Stimulated activated memory B cell treated with anti-CD40 and anti-IgM and Interleukin-4, amounts not matched to agents 10 μg/mL and 1 μg/mL and 100 μg/mL, for 72 hours (primary cell): ENCODE measurements at regions not wholly inside any gene's neighbourhood (a gene's known extent, or its start where the extent isn't known, plus 50 kb on each side); places are given as distances from the start of the nearest gene placed in this dataset.
A peak's percentile ranks its signal among the peaks of the same experiment; 100 is the strongest.

ENCODE experiments used
- ATAC-seq: fragments of 150-1000 bp; cut with Tn5 transposase; 2 replicates; pipeline ENCODE4 v1.10.0; 2021
- H3K27ac Mint-ChIP-seq: one replicate; pipeline ENCODE4 v1.8.0; 2022; ENCODE audit warnings: mild to moderate bottlenecking, mixed read lengths
- H3K27me3 Mint-ChIP-seq: one replicate; pipeline ENCODE4 v1.8.0; 2022; ENCODE audit warnings: mixed read lengths
- H3K36me3 Mint-ChIP-seq: one replicate; pipeline ENCODE4 v1.8.0; 2022; ENCODE audit warnings: mixed read lengths
- H3K4me1 Mint-ChIP-seq: one replicate; pipeline ENCODE4 v1.8.0; 2022; ENCODE audit warnings: mixed read lengths
- H3K4me3 Mint-ChIP-seq: one replicate; pipeline ENCODE4 v1.8.0; 2022; ENCODE audit warnings: mild to moderate bottlenecking, moderate library complexity, mixed read lengths
- H3K9me3 Mint-ChIP-seq: one replicate; pipeline ENCODE4 v1.8.0; 2022; ENCODE audit warnings: mixed read lengths

DNA sequence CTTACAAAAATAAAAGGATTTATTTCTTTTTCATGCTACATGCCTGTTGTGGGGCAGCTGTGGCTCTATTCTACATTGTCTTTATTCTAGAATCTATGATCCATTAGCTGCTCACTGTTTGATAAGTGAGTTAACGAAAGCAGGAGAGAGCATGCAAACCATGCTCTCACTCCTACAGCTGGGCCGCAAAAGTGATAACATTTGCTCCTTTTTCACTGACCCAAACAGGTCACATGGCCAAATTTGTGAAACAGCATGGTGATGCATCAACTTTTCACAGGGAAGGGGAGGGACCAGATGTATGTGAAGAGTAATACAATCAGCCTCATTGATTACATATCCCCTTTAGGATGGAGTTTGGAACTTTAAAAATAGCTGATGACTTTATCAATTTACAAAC, 456.9 kb upstream of the SYT1 start:
- Mint-ChIP-seq H3K9me3 (peaks cover 2% of the 10 kb centered on the region), H3K36me3 (no peaks in the 10 kb centered on the region), H3K4me1 (no peaks in the 10 kb centered on the region), H3K27ac (no peak overlapping the region), H3K4me3 (no peak overlapping the region), H3K27me3 (no peaks in the 10 kb centered on the region)
- ATAC-seq, result no peak

DNA sequence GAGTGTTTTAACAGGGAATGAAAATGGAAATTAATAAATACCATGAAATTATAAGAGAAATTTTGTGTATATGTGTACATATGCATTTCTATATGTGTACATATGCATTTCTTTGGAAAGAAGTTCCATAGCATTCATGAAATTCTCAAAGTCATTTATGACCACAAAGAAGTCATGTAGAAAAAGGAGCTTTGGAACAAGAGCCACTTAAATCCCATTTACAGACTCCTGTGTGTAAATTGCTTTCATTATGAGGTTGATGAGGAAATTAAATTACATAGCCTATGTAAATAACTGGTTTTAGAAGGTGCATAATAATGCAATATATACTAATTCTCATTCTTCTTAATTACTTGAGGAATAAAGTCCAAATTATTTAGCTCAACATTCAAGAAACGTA, 450.5 kb upstream of the SYT1 start:
- peaks cover 2% of the 10 kb centered on the region for H3K9me3 Mint-ChIP-seq
- H3K27ac Mint-ChIP-seq, result no peak overlapping the region
- H3K4me1 Mint-ChIP-seq, result no peaks in the 10 kb centered on the region
- no peaks in the 10 kb centered on the region for H3K27me3 Mint-ChIP-seq
- no peak for ATAC-seq
- H3K36me3 Mint-ChIP-seq, result no peaks in the 10 kb centered on the region
- H3K4me3 Mint-ChIP-seq, result no peak overlapping the region

DNA sequence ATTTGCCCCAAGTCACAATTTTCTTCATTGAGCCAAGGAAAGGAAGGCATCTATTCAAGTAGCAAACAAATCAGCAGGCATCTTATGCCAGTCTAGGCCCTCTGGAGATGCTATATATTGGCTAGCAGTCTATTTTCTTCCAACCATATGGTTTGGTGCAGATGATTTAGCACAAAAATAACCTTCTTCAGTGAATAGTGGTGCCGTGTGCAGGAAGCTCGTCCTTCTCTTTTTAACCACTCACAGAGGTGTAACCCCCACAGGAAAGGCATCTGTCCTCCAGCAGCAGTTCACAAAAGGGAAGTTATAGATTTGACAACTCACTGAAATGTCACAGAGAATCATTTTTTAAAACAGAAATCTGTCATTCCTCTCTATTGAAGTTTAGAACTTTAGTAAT, 445.7 kb upstream of the SYT1 start:
- no peak for ATAC-seq
- Mint-ChIP-seq H3K4me3 (no peak overlapping the region), H3K27ac (no peak overlapping the region), H3K9me3 (no peaks in the 10 kb centered on the region), H3K27me3 (no peaks in the 10 kb centered on the region), H3K4me1 (no peaks in the 10 kb centered on the region), H3K36me3 (no peaks in the 10 kb centered on the region)

DNA sequence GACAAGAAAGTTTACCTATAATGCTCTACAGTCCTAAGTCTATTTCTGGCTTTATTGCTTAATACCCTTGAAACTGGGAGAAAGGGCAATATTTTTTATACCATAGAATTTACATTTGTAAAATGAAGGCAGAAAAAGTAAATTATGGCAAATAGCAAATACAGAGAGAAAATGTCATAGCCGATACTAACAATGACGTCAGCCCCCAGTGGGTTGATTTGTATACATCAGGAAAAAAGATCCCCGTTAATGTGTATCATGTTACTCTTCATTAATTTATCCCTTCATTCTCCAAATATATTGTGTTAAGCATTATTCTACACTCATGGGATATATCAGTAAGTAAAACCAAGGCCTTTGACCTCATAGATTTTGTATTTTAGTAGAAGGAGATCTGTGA, 445.1 kb upstream of the SYT1 start:
- H3K27ac Mint-ChIP-seq, result no peak overlapping the region
- ATAC-seq, result no peak
- H3K4me3 Mint-ChIP-seq, result no peak overlapping the region
- H3K27me3 Mint-ChIP-seq, result no peaks in the 10 kb centered on the region
- no peaks in the 10 kb centered on the region for H3K9me3 Mint-ChIP-seq
- H3K4me1 Mint-ChIP-seq, result no peaks in the 10 kb centered on the region
- no peaks in the 10 kb centered on the region for H3K36me3 Mint-ChIP-seq

DNA sequence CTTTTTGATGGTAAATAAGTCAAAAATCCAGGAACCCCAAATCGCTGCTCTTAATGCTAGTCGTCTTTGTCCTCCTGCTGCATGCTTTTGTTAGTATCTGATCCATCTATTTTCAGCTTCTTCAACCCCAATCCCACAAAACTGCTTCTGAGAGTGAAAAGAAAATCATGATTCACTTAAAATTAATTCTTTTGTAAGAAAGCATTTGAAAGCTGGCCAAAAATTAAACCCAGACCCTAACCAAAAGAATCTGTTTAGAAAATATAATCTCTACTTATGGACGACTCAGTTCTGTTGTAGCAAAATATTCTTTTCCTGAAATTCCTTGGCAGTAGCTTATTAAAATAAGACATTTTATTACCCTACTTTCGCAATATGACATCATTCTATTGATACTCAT, 443.6 kb upstream of the SYT1 start:
- no peaks in the 10 kb centered on the region for H3K36me3 Mint-ChIP-seq
- no peak overlapping the region for H3K27ac Mint-ChIP-seq
- ATAC-seq, result no peak
- H3K9me3 Mint-ChIP-seq, result no peaks in the 10 kb centered on the region
- no peak overlapping the region for H3K4me3 Mint-ChIP-seq
- H3K27me3 Mint-ChIP-seq, result no peaks in the 10 kb centered on the region
- no peaks in the 10 kb centered on the region for H3K4me1 Mint-ChIP-seq

DNA sequence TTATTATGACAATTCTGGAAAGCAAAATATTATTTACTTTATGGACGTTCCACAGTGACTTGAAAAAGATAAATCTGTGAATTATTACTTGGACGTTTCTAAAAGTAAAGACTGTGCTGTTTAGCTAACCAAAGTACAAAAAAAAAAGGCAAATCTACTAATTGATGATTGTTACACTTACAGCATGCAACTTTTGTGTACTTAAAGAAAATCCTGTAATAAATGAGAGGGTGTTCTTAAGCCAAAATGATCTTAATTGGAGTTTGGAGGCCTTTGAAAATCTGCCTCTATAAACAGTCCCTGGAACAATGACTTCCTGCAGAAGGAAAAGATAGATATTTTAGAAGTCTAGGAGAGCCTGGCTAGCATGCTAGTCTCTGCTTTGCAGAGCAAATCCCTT, 434.0 kb upstream of the SYT1 start:
- Mint-ChIP-seq H3K9me3 (peaks cover 10% of the 10 kb centered on the region), H3K36me3 (no peaks in the 10 kb centered on the region), H3K4me1 (no peaks in the 10 kb centered on the region), H3K4me3 (no peak overlapping the region), H3K27ac (no peak overlapping the region), H3K27me3 (no peaks in the 10 kb centered on the region)
- no peak for ATAC-seq

DNA sequence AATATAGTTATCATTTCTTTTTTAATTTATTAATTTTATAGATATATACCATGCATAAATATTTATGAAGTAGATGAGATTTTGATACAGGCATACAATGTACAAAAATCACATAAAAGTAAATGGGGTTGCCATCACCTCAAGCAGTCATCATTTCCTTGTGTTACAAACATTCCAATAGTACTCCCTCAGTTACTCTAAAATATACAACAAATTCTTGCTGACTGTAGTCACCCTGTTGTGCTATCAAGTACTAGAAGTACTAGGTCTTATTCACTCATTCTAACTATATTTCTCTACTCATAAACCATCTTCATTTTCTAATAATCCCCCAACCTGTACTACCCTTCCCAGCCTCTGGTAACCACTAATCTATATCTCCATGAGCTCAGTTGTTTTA, 432.6 kb upstream of the SYT1 start:
- no peak for ATAC-seq
- H3K36me3 Mint-ChIP-seq, result no peaks in the 10 kb centered on the region
- no peak overlapping the region for H3K4me3 Mint-ChIP-seq

DNA sequence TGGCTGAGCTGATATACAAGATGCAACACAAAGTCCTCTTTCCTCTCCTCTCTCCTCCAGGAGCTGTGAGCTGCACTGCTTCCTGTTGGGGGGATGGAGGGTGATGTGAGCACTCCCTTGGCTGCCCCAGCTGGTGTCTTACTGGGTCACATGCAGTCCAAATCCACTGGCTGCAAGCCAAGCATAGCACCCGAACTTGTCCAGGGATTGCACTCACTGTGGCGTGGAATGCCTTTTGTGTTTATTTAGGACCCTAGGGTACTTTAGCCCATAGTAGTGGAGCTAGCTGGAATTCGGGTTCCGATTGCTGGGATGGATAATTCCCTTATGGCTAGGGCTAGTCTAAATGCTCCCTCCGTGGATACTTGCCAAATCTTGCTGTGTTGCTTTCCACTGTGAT, 424.9 kb upstream of the SYT1 start:
- Mint-ChIP-seq H3K4me1 (no peaks in the 10 kb centered on the region), H3K27ac (no peak overlapping the region), H3K9me3 (peaks cover 8% of the 10 kb centered on the region), H3K4me3 (no peak overlapping the region), H3K36me3 (no peaks in the 10 kb centered on the region), H3K27me3 (no peaks in the 10 kb centered on the region)
- ATAC-seq, result no peak

More for the DNA sequence above, 432.6 kb upstream of the SYT1 start:
- Mint-ChIP-seq H3K9me3 (peaks cover 10% of the 10 kb centered on the region), H3K27me3 (no peaks in the 10 kb centered on the region), H3K27ac (no peak overlapping the region), H3K4me1 (no peaks in the 10 kb centered on the region)

DNA sequence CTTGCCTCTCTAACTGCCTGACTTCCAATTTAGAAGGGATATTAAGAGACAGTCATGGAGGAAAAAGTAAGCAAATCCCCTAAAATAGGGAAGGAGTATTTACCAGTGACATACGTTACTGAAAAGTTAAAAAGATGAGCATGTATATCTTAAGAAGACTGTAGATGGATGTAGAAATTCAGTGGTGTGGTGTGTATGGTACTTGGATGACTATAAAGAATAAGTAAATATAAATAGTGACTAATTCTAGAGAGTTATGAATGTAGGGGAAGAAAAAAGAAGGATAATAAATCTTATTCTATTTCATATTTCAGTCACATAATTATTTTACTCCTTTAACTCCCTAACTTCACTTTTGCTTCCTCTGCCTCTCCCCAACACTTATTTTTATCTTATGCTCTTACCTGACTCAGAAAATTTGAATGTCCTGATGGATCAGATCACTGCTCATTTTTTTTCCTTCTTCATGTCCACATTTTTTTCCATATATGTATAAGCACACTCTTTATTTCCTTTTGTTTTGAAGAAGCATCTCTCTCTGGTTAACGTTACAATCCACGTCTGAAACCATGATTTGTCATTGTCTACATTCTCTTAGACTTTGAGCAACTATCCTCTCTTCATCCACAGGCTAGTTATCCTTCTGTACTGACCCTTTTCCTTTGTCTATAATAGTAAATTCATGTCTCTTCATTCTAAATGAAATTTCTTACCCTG, 422.7 kb upstream of the SYT1 start:
- Mint-ChIP-seq H3K4me1 (no peaks in the 10 kb centered on the region), H3K36me3 (no peaks in the 10 kb centered on the region), H3K9me3 (peaks cover 8% of the 10 kb centered on the region), H3K27ac (no peak overlapping the region), H3K4me3 (no peak overlapping the region), H3K27me3 (no peaks in the 10 kb centered on the region)
- ATAC-seq, result no peak

DNA sequence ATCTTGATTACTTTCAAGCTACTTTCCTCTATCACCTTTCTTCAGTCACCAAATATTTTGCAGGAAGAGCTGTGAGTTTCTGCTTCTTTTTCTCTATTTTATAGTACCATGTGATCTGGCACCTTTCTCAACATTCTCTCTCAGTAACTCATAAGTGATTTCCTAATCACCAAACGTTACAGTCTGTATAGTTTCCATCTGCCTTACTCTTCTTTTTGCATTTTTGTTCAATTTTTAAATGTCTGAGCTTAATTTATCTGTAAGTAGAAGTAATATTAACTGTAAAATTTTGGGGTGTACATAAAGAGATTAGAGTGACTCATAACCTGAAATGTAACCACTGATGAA, 422.1 kb upstream of the SYT1 start:
- Mint-ChIP-seq H3K4me3 (no peak overlapping the region), H3K36me3 (no peaks in the 10 kb centered on the region), H3K27me3 (no peaks in the 10 kb centered on the region), H3K4me1 (no peaks in the 10 kb centered on the region), H3K27ac (no peak overlapping the region), H3K9me3 (peaks cover 4% of the 10 kb centered on the region)
- no peak for ATAC-seq

DNA sequence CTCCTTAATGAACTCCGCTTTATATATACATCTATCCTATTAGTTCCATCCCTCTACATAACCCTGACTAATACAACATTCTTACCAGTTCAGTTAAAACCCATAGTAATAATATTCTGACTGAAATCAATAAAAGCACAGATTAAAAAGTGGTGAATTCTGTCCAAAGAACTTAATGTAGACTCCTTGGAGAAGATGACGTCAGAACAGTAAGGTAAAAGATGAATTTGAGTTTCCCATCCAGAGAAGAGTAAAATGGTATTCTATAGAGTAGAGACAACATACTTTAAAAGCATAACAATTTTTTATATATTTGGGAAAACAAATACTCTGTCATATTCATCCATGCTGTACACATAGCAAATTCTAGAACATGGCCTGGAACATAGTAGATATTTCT, 418.0 kb upstream of the SYT1 start:
- H3K4me3 Mint-ChIP-seq, result no peak overlapping the region
- no peaks in the 10 kb centered on the region for H3K36me3 Mint-ChIP-seq
- H3K27ac Mint-ChIP-seq, result no peak overlapping the region
- ATAC-seq, result no peak
- H3K4me1 Mint-ChIP-seq, result no peaks in the 10 kb centered on the region
- H3K9me3 Mint-ChIP-seq, result no peaks in the 10 kb centered on the region
- no peaks in the 10 kb centered on the region for H3K27me3 Mint-ChIP-seq

DNA sequence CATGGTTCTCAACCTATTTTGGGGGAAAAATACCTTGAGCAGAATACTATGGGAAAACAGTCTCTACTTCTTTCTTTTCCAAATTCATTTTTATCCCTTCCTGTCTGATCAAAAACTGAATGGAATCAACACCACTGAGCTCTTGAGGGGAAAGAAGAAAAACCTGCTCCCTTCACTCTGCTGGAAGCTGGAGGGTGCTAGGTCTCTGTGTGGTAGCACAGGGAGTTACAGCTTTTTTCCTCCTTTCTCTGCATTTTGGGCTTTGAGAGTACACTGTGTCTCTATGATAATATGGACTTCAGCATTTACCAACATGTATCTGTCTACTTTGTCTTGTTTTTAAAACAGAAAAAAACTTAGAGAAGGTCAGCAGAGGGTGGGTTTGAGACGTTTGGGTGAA, 417.2 kb upstream of the SYT1 start:
- H3K4me1 Mint-ChIP-seq, result no peaks in the 10 kb centered on the region
- H3K27me3 Mint-ChIP-seq, result no peaks in the 10 kb centered on the region

DNA sequence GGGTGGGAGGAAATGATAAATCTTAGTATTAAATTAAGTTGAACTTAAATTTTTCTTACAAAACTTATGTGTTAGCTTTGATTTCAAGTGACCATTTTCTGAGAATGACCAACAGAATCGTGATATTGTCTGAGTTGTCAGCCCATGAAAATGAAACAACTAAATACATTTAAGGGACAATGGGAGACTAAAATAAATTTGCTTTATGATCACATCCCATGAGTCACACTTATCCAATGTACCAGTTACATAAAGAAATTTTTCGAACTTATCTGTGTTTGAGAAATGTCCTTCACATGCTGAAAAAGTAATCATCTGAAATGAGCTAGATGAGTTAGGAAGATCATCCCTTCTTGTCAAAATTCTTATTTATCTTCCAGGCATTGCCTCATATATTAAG, 415.9 kb upstream of the SYT1 start:
- Mint-ChIP-seq H3K4me3 (no peak overlapping the region), H3K4me1 (no peaks in the 10 kb centered on the region), H3K27ac (no peak overlapping the region), H3K36me3 (no peaks in the 10 kb centered on the region), H3K27me3 (no peaks in the 10 kb centered on the region), H3K9me3 (no peaks in the 10 kb centered on the region)
- no peak for ATAC-seq

More for the DNA sequence above, 417.2 kb upstream of the SYT1 start:
- no peak overlapping the region for H3K4me3 Mint-ChIP-seq
- ATAC-seq, result no peak
- no peak overlapping the region for H3K27ac Mint-ChIP-seq
- no peaks in the 10 kb centered on the region for H3K36me3 Mint-ChIP-seq
- no peaks in the 10 kb centered on the region for H3K9me3 Mint-ChIP-seq

DNA sequence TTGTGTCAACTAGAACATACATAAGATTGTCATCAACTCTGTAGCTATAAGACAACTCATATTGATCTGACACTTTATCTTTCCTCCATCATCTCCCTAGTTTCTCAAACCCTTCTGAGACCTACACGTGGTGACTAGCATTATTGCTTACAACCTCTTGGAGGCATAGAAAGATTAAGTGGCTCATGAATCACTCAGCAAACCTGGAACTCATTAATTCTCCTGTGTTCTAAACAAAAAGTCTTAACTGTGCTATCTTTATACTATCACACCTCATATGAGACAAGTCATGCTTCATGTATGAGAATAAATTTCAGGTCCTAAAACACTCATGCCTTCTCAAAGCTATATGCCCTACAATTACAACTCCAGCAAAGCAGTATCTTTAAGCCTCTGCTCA, 408.6 kb upstream of the SYT1 start:
- Mint-ChIP-seq H3K9me3 (no peaks in the 10 kb centered on the region), H3K36me3 (no peaks in the 10 kb centered on the region), H3K4me1 (peaks cover 13% of the 10 kb centered on the region), H3K27me3 (no peaks in the 10 kb centered on the region), H3K27ac (no peak overlapping the region), H3K4me3 (no peak overlapping the region)
- ATAC-seq, result no peak

DNA sequence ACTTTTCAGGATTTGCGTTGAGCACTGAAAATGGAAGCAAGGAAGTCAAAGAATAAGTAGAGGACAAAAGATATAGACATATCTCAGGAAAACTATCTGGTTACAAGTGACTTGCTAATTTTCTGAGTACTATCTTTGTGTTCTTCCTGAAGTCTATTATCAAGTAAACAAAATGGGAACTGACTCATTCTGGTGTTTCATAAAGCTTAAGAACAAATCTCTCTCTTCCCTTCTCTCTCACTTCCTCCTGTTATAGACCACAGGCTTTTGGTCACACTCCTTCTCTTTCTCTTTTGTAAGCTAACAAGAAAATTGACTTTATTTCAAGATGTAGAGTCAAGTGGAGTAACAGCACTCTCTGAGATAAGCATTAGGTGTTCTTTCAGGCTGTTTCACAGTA, 406.6 kb upstream of the SYT1 start:
- H3K9me3 Mint-ChIP-seq, result no peaks in the 10 kb centered on the region
- no peaks in the 10 kb centered on the region for H3K27me3 Mint-ChIP-seq
- ATAC-seq, result peak; percentile 78
- no peak overlapping the region for H3K4me3 Mint-ChIP-seq
- no peak overlapping the region for H3K27ac Mint-ChIP-seq
- peaks cover 13% of the 10 kb centered on the region for H3K4me1 Mint-ChIP-seq
- H3K36me3 Mint-ChIP-seq, result no peaks in the 10 kb centered on the region

DNA sequence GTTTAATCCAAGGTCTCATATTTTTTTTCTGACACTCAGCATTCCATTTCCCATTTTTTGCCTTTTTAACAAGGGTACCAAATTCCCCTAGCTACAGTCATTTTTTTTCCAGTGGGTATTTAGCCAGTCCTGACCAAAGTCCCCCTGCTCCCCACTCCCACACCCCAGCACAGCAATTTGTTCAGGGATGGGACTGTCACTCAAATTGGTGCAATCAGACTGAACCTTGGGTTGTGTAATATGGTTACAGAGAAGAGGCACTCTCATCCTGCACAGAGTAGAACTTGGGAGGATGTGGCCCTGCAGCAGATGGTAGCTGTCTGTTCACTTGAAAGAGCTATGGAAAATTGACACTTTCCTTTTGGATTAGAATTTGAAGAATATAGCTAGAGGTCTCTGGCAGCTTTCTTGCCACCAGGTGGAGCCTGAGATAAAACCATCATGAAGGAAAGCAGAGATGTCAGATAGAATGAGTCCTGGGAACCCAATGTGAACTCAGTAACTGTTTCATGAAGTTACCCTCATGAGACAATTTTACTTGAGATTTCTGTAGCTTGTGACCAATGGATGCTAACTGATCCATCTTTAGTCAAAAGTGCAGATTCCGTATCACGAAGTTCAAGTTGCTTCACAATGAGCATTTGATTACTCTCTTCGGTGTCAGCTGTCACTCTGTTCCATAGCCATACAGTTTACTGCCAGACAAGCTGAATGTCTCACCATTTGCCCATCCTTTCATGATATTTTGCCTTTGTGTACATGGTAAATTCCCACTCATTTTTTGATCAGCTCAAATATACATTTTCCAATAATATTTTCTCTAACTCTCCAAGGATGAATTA, 394.0 kb upstream of the SYT1 start:
- ATAC-seq, result no peak
- no peak overlapping the region for H3K4me3 Mint-ChIP-seq
- no peaks in the 10 kb centered on the region for H3K4me1 Mint-ChIP-seq
- H3K27me3 Mint-ChIP-seq, result no peaks in the 10 kb centered on the region
- H3K9me3 Mint-ChIP-seq, result no peaks in the 10 kb centered on the region
- H3K36me3 Mint-ChIP-seq, result no peaks in the 10 kb centered on the region
- no peak overlapping the region for H3K27ac Mint-ChIP-seq
